ACHN (cell line): ENCODE measurements at regions not wholly inside any gene's neighbourhood (a gene's known extent, or its start where the extent isn't known, plus 50 kb on each side); places are given as distances from the start of the nearest gene placed in this dataset.

ENCODE experiments used
- DNase-seq: peaks from one replicate; pipeline ENCODE4 v3.0.0-alpha.2; 2015
- in situ Hi-C: cut with HindIII; loops from 2 replicates; pipeline ENCODE4 v1.10.0; 2017; ENCODE audit warnings: low sequenced_read_pairs, low pct_ligation_motif_present, low pct_unique_long_range_greater_than_20kb

DNA sequence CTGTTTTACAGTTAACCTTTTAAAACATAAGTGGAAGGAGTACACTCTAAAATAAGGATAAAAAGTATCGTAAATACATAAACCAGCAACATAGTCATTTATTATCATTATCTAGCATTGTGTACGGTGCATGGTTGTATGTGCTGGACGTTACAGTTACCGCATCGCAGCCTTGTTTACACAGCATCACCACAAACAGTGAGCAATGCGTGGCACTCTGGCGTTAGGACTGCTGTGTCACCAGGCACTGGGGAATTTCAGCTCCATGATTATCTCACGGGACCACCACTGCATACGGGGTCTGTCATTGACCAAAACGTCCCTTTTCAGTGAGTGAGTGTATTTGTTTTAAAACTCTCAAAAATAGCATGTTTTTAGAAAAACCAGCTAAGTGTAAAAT lies 103.0 kb upstream of the SNTG2 start:
- in situ Hi-C loops = no loop called here
- DNase-seq = no peak

DNA sequence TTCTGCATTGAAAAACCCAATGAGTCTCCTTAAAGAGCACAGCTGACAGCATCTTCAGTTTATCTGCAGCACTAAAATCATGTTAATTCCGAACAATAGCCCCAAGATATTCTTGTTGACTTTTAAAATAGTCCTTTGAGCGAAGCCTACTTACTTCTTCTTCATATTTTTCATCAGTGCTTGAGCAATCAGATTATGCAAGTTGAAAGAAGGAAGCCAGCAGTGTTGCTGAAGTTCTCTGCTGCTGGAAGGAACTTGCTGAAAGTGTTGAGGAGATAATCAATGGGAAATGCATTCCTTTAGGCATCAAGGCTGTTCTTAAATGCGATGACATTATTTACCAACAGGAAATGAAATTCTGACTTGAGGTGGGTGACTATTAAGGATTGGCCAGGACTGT lies 105.9 kb upstream of the SNTG2 start:
- in situ Hi-C loops = no loop called here

DNA sequence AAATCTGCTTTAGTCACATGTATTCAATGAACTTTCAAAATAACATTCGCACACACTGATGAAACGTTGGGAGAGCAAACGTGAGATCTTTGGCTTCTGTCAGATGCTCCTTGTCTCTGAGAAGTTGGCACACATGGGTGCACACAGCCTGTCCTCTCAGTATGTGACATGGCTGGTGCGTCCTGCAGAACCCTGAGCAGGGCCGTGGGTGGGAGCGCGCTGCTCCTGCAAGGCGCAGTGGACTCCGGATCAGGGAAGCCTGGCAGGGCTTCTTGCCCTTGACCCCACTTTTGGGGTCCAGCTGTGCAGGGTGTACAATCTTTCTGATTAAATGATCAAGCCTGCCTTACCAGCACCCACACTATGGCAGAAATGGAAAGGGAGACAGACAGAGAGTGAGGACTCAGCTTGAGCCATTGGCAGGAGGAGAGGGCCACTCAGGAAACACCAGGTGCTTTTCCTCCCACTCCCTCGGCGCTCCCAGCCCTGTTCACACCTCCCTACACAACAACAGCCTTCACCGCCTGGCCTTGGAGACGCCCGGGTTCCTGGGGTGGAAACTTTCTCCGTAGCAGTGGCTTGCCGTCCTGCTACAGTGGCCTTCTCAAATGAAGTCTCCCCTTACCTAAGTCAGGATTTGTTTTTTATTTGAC lies 108.4 kb upstream of the SNTG2 start:
- in situ Hi-C loops = no loop called here
- DNase-seq = no peak

More for the DNA sequence above, 105.9 kb upstream of the SNTG2 start:
- DNase-seq = no peak

DNA sequence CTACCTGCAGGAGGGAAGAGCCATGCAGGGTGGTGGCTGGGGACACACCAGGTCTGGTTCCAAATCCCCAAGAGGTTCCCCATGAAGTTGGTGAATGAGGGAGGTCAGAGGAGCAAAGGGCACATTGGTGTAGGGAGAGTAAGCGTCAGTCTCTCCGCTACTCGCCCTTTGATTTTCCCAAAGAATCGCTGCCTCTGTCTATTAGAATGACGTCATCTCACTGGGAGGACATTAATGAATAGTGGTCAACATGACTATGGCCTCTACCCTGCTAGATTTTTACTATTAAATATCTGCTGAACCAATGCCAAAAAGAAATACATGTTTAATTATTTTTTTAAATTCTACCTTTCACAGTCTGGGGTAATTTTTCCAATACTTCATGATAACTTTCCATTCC lies 109.6 kb upstream of the SNTG2 start:
- no peak for DNase-seq
- in situ Hi-C loops = no loop called here

DNA sequence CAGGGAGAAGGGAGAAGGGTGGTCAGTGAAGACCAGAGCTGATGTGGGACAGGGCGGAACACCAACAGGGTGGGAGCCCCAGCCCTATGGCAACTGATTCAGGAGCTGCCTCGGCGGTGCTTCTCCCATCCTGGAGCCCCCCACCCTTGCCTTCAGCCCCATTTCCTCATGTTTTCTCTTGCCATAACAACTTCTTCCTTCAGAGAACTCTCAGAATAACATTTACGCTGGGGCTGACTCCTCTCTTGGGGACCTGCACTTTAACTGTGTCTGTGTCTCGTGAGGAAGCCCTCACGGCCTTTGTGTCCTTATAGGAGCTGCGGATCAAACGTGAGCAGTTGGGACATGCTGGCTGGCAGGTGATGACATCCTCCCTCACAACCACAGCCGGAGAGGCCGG lies 116.4 kb upstream of the SNTG2 start:
- DNase-seq = no peak
- in situ Hi-C loops = no loop called here

DNA sequence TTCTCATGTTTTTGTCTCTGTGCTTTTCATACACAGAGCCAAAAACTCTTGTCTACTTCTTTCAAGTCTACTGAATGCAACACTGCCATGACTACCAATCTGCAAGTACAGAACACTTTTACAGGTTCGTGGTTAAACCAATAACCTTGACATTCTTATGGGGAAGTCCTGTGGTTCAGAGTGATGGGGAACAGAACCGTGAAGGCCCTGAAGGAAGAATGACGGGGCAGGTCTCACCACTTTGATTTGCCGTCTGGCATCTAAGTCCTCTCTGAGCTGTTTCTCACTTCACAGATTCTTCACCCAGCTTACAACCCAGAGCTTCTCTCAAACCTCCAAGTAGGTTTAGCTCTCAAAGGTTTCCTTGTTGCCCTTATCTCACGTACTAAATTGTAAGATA lies 117.5 kb upstream of the SNTG2 start:
- in situ Hi-C loops = no loop called here
- no peak for DNase-seq

DNA sequence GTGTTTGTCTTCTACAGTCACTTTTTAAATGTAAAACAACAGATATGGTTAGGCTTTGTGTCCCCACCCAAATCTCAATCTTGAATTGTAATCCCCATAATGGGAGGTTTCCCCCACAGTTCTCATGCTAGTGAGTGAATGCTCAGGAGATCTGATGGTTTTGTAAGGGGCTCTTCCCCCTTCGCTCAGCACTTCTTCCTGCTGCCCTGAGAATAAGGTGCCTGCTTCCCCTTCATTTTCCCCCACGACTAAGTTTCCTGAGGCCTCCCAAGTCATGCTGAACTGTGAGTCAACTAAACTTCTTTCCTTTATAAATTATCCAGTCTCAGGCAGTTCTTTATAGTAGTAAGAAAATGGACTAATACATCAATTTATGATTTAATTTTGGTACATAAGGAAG lies 118.0 kb upstream of the SNTG2 start:
- DNase-seq = no peak
- in situ Hi-C loops = no loop called here

DNA sequence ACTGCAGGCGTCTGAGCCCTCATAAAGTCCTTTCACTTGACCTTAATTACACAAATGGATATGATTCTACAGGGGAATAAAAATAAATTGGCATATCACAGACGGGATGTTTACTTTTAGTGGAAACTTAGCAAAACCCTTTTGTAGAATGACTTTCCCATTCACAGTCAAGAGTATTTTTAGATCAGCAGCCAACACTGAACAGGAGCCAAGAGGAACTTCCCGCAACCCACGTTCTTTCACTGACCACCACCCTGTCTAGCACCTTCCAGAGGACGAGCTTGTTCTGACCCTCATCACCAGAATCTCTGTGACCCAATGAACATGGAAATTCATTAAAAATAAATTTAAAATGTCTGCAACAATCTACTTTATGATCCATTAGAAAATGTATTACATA lies 119.0 kb upstream of the SNTG2 start:
- no peak for DNase-seq
- in situ Hi-C loops = no loop called here

DNA sequence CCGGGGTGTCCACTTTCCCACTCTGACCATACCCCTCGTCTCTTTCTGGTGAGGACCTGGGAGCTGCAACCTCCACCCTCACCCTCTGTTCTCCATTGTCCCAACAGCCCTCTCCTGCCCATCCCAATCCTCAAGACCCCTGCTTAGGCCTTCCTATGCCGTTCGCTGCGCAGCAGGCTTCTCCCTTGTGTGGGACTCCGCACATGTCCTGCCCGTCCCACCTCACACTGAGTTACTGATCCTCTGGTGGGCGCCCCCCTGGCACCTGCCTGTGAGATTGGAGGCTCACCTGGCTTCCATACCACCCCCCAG lies 119.5 kb upstream of the SNTG2 start:
- DNase-seq = no peak
- in situ Hi-C loops = no loop called here

DNA sequence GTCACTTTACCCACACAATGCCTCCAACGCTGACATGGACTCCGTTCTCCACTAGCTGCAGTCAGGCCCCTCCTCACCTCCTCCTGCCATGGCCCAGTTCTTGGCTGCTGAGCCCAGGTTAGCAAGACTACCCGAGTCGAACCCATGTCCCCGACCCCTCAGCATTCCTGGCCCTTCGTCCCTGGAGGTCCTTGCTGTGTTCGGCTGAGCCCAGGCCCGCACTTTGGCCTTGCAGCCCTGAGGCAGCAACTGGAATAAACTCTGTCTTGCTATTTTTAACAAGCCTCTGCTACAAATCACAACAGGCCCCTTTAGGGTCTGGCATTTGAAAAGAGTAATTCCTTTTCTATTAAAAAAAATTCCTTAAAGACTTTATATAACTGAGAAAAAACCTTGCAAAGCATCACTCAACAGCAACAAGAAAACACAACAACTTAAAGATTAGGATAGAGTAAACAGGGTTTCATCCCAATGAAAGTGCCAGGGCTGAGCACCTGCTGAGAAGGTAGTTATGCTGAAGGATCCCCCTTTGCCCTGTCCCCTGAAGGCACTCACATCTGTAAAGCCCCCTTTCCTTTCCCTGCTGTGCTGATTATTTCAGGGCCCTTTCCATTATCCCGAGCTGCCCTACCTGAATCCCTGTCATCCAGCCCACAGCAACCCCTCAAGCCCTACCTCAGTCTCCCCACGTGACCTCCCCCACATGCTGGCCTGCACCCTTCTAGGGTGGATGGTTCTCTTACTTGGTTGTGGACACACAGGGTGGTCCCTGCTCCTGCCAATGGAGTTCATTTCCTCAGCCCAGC lies 120.0 kb upstream of the SNTG2 start:
- no peak for DNase-seq
- in situ Hi-C loops = no loop called here

DNA sequence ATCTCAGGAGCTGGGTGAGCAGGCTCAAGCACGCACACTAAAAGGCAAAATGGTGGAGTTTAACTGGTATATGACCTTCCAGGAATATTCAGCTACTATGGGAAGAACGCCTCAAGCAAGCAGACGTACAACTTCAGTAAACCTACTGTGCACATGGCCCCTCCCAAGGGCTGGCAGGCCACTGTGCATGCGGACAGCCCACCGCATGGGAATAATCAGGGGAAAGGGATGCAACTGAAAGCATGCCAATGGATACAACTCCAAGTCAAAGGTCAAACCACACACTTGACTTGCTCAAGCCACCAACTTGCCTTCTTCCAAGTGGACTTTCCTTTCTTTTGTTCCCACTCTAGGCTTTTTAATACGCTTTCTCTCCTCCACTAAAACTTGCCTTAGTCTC lies 121.6 kb upstream of the SNTG2 start:
- in situ Hi-C loops = no loop called here
- DNase-seq = no peak

DNA sequence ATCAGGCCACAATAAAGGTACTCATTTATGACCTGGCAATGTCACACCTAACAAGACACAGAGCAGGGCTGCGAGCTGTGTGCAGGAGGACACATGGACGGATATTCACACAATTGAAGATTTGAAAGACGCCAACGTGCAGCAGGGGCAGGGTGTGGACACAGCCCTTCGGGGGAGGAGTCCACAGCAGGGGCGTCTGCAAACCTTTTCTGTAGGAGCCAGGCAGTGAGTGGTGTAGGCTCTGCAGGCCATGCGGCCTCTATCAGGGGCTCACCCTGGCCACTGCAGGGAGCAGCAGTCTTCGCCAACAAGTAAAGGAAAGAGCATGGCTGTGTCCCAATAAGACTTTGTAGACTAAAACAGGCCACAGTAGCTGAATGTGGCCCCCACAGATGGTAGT lies 125.7 kb upstream of the SNTG2 start:
- DNase-seq = no peak
- in situ Hi-C loops = no loop called here

DNA sequence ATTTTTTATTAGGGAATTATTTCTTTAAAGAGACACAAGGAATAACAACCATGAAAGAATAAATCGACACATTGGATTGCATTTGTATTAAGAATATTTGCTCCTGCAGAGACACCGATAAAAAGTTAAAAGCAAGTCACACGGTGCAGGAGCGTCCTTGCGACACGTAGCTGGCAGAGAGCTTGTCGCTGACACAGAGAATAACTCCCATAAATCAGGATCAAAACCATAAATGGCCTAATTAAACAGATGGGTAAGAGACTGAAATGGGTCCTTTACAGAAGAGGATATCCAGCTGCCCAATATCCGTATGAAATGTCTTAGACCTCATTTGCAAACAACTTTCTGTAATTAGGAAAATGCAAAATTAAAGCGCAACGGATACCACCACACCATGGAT lies 126.1 kb upstream of the SNTG2 start:
- in situ Hi-C loops = no loop called here
- DNase-seq = no peak

DNA sequence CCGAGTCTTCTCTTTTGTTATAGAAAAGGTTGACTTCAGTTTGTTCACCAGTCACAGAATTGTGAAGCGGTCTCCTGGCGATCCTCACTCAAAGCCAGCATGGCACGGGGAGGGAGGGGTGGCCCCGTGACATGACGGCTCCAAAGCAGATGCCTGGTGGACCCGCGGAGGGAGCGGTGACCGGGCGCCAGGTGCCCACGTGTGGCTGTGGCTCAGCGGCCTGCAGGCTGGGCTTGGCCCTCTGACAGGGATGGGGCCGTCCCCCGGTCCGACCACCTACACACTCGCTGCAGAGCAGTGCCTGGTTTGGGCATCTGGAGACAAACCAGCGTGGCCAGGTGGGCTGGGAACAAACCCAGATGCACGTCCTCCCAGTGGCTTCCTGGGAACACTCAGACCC lies 129.1 kb upstream of the SNTG2 start:
- no peak for DNase-seq
- in situ Hi-C loops = no loop called here

DNA sequence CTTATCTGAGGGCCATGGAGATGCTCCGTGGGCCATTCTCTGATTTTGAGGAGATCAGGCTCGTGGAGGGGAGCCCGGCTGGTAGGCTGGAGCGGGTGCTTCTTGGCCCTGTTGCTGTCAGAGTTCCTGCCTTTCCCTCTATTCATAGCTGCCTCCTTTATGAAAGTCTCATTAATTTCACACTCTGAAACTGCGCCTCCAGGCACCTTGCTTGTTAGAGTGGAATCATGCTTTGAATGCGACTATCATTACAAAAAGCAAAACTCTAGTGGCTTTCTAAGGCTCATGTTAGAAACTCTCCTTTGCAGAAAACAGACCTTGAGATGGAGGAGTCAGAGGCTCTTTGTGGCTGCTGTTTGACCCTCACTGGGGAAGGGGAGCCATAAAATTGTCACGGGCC lies 131.0 kb upstream of the SNTG2 start:
- DNase-seq = no peak
- in situ Hi-C loops = no loop called here

DNA sequence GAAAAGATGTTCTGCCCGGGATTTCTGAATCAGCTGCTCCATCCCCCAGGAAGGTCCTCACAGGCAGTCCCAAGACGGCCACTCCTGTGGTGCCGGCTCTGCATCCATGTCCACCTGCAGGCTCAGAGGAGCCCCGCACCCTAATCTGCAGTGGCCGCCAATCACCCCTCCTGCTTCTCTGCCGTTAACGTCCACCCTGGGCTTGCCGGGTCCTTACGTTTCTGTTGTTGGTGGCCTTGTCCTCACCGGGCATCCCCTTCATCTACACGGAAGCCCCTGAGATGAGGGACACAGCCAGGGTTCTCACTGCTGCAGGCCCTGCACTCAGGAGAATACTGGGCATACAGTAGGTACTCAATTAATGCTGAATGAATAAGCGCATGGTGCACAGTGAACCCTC lies 131.5 kb upstream of the SNTG2 start:
- in situ Hi-C loops = no loop called here
- no peak for DNase-seq

DNA sequence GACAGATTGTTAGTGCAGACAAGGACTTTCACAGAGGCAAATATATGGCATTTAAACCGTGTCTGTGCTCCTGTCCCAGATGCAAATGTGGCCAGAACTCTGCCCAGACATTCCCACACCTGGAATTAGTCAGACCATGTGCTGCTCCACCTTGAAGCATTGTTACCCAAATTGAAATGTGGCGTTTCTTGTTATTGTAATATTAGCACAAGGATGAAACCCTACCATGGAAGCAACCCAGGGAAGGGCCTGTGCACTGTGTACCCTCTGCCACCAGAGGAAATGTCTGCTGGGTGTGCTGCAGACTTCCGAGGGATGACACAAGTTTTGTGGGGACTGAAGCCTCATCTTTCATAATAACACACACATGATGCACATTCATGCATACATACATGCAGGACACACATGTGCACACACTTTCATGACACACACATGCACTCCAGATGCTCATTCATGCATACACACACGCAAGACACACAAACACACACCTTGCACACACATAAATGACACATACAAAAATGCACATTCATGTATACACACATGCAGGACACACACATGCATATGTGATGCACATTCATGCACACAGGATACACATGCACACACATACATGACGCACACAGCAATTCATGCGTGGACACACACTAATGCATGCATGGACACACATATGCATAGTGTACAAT lies 133.2 kb upstream of the SNTG2 start:
- no peak for DNase-seq
- in situ Hi-C loops = no loop called here

DNA sequence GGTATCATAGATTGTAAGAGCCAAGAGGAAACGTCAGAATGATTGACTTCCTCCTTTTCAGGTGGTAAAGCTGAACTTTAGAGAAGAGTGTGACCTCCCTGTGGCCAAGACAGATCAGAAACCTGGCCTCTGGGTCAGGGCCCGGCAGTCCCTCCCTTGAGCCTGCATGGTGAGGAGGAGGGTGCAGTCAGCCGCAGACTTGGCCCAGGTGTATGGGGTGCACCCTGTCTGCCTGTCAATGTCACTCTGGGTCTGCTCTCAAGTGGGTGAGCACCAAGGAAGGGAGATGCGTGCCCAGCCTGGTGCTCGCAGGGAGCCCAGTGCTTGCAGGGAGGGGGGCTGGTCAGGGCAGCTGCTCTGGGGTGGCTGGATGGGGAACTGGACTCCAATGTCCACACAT lies 134.4 kb upstream of the SNTG2 start:
- no peak for DNase-seq
- in situ Hi-C loops = no loop called here

DNA sequence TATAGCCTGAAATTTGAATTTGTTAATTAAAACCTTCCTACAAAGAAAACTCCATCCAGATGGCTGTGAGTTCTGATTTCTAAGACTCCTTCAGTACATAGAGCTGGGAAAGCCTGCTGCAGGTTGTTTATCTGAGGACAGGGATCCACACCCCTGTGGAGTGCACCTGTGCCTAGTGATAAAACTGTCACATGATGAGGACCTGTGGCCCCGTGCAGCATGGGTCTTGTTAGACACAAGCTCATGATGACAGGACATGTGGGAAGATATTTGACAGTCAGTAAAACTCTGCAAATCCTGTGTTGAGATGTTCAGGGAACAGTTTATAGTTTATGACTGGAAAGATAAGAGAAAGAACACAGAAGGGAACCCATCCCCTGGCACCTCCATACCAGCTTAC lies 133.2 kb upstream of the TMEM18 start:
- no peak for DNase-seq
- in situ Hi-C loops = no loop called here

DNA sequence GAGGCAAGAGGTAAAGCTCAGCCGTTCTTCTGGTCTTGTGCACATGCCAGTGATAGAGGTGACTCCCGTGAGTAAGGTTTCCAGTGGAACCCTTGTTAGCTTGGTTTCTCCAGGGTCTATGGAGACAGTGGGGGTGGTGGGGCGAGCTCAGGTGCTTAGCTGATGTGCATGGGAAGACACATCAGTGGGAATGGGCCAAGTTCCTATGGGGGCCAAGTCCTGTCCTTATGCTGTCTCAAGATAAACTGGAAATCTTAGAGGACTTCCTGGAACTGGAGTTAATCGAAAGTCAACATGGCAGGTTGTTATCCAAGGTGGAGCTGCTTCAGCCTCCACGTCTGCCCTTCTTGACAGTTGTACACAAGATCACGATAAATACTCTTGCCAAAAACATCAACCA lies 130.1 kb upstream of the TMEM18 start:
- no peak for DNase-seq
- in situ Hi-C loops = no loop called here
